ENCODE measurements at regions not wholly inside any gene's neighbourhood (a gene's known extent, or its start where the extent isn't known, plus 50 kb on each side); places are given as distances from the start of the nearest gene placed in this dataset.

DNA sequence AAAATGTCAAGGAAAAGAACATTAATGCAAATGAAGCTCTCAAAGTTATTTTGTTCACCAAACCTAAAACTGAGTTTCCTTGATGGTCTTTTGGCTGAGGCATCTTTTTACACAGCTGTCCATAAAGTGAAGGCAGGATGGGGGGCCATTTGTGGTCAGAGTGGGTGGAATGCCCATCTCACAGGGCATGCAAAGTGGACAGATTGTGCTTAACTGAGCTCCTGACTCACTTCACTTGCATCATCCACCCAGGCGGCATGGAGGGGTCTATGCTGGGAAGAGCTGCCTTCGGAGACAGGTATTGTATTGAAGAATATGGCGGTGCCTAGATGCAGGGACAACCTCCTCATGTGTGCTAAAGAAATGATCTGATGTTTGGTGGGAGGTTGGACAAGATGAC is 905.3 kb downstream of the KCNMA1 start:
- DNase-seq (ENCODE audit: extremely low spot score): no peak

DNA sequence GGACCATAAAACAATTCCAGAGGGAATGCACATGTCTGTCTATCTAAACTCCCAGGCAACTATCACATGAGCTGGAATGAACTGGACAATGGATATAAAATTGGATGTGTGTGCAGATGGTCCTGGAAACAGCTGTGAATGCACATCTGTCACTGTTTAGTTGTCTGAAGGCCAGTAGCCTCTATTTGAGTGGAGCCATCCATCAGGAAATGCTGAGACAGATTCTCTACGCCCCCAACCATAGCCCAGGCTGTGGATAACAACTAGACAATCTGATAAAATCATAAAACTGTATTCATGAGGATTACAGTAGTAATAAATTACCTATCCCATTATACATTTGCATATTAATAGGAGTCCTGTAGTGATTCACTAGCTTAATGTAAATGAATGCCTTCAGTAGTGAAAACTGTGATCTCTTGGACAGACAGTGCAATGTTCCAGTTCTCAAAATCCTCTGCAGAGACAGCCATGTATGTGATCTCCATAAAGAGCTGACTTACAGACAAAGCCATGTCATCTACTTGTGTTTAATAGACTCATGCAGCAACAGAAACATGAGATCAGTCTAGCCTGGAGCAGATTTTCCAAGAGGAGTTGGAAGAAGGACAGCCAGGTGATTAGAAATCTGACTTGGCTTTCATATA is 907.6 kb downstream of the KCNMA1 start:
- Histone ChIP-seq H3K27ac (replicated peaks in 1 of 4) (no peak overlapping the region), H3K4me1 (no peaks in the 10 kb centered on the region), H3K36me3 (no peaks in the 10 kb centered on the region), H3K4me3 (no peak overlapping the region), H3K27me3 (no peaks in the 10 kb centered on the region), H3K9me3 (no peaks in the 10 kb centered on the region)
- WGBS: 73% methylated on average over 1 of the region's 1 CpG
- intact Hi-C loops (cut with DNase I): no loop called here
- DNase-seq (ENCODE audit: extremely low spot score): no peak
- TF ChIP-seq POLR2A (IDR thresholded peaks at IDR 0.05; ENCODE audit: low read depth) (no peak), POLR2AphosphoS5 (IDR thresholded peaks at IDR 0.05) (no peak), EP300 (IDR thresholded peaks at IDR 0.05) (no peak)
- TF ChIP-seq, protein P1, sequence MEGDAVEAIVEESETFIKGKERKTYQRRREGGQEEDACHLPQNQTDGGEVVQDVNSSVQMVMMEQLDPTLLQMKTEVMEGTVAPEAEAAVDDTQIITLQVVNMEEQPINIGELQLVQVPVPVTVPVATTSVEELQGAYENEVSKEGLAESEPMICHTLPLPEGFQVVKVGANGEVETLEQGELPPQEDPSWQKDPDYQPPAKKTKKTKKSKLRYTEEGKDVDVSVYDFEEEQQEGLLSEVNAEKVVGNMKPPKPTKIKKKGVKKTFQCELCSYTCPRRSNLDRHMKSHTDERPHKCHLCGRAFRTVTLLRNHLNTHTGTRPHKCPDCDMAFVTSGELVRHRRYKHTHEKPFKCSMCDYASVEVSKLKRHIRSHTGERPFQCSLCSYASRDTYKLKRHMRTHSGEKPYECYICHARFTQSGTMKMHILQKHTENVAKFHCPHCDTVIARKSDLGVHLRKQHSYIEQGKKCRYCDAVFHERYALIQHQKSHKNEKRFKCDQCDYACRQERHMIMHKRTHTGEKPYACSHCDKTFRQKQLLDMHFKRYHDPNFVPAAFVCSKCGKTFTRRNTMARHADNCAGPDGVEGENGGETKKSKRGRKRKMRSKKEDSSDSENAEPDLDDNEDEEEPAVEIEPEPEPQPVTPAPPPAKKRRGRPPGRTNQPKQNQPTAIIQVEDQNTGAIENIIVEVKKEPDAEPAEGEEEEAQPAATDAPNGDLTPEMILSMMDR (IDR thresholded peaks at IDR 0.05): no peak

More for the DNA sequence above, 905.3 kb downstream of the KCNMA1 start:
- TF ChIP-seq, protein P1 (IDR thresholded peaks at IDR 0.05): no peak
- TF ChIP-seq POLR2A (IDR thresholded peaks at IDR 0.05; ENCODE audit: low read depth) (no peak), POLR2AphosphoS5 (IDR thresholded peaks at IDR 0.05) (no peak), EP300 (IDR thresholded peaks at IDR 0.05) (no peak)
- Histone ChIP-seq H3K36me3 (no peaks in the 10 kb centered on the region), H3K9me3 (no peaks in the 10 kb centered on the region), H3K4me3 (no peak overlapping the region), H3K27me3 (no peaks in the 10 kb centered on the region), H3K4me1 (peaks cover 0 to 7% (median 0%) of the 10 kb centered on the region in 4 donors), H3K27ac (replicated peaks in 1 of 4) (no peak overlapping the region)
- intact Hi-C loops (cut with DNase I): no loop called here
- WGBS: 100% methylated on average over 3 of the region's 3 CpGs

- DNase-seq (ENCODE audit: extremely low spot score): no peak
- Histone ChIP-seq H3K4me3 (no peak overlapping the region), H3K9me3 (no peaks in the 10 kb centered on the region), H3K4me1 (no peaks in the 10 kb centered on the region), H3K27ac (replicated peaks in 1 of 4) (no peak overlapping the region), H3K36me3 (no peaks in the 10 kb centered on the region), H3K27me3 (no peaks in the 10 kb centered on the region)
- intact Hi-C loops (cut with DNase I): no loop called here
- TF ChIP-seq EP300 (IDR thresholded peaks at IDR 0.05) (no peak), POLR2A (IDR thresholded peaks at IDR 0.05; ENCODE audit: low read depth) (no peak)
Observed at GRCh38 chr10:76729346-76729745, 908.3 kb downstream of the KCNMA1 start.

DNA sequence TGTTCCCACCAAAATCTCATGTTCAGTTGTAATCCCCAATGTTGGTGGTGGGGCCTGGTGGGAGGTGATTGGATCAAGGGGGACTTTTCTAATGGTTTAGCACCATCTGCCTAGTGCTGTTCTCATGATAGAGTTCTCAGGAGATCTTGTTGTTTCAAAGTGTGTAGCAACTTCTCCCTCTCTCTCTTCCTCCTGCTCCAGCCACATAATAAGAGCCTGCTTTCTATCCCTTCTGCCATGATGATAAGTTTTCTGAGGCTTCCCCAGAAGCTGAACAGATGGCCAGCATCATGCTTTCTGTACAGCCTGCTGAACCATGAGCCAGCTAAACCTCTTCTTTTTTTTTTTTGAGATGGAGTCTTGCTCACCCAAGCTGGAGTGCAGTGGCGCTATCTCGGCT is 910.6 kb downstream of the KCNMA1 start:
- WGBS: 44% methylated on average over 2 of the region's 2 CpGs
- TF ChIP-seq, protein P1 (IDR thresholded peaks at IDR 0.05): no peak
- no peak for TF ChIP-seq POLR2A (IDR thresholded peaks at IDR 0.05; ENCODE audit: low read depth)
- H3K4me3 ChIP-seq: no peak overlapping the region
- no peak overlapping the region for H3K27ac ChIP-seq (replicated peaks in 1 of 4)
- DNase-seq (ENCODE audit: extremely low spot score): no peak
- intact Hi-C loops (cut with DNase I): no loop called here
- no peaks in the 10 kb centered on the region for H3K9me3 ChIP-seq
- H3K27me3 ChIP-seq: no peaks in the 10 kb centered on the region
- no peaks in the 10 kb centered on the region for H3K36me3 ChIP-seq
- no peaks in the 10 kb centered on the region for H3K4me1 ChIP-seq

DNA sequence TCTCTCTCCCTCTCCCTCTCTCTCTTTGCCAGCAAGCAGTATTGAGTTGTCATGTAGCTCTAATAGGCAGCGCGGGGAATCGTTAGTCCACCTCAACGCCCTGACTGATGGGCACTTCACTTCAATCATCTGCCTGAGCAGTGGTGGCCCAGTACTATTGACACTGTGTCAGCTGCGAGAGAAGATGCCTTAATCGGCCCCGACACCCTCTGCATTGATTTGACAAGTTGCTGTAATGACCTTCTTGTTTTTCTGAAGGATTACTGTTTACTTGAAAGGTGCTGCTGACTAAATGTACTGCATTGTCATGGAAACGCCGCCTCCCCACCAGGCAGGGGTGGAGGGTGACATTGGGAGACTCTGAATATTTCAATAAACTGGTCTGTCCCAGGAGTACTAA is 913.8 kb downstream of the KCNMA1 start:
- Histone ChIP-seq H3K4me3 (no peak overlapping the region), H3K9me3 (no peaks in the 10 kb centered on the region), H3K27ac (replicated peaks in 1 of 4) (no peak overlapping the region), H3K27me3 (no peaks in the 10 kb centered on the region), H3K36me3 (no peaks in the 10 kb centered on the region), H3K4me1 (no peaks in the 10 kb centered on the region)
- WGBS: 74% methylated on average over 9 of the region's 9 CpGs
- no peak for TF ChIP-seq POLR2A (IDR thresholded peaks at IDR 0.05; ENCODE audit: low read depth)
- TF ChIP-seq, protein P1 (IDR thresholded peaks at IDR 0.05): no peak
- TF ChIP-seq POLR2AphosphoS5 (IDR thresholded peaks at IDR 0.05): no peak
- TF ChIP-seq EP300 (IDR thresholded peaks at IDR 0.05): no peak
- no peak for DNase-seq (ENCODE audit: extremely low spot score)
- intact Hi-C loops (cut with DNase I): no loop called here

Measured in esophagus muscularis mucosa (tissue), 4 donors.